GM23248 (cell line): ENCODE measurements at regions not wholly inside any gene's neighbourhood (a gene's known extent, or its start where the extent isn't known, plus 50 kb on each side); places are given as distances from the start of the nearest gene placed in this dataset.

Experiments
- EZH2 ChIP-seq: fragments of 200-600 bp; sonication (generic); IDR thresholded peaks from 2 replicates; pipeline ENCODE4 v1.6.1; 2018; ENCODE audit warnings: antibody characterized with exemption, mild to moderate bottlenecking; ENCODE audit not compliant: insufficient read depth, poor library complexity, severe bottlenecking
- EZH2phosphoT487 ChIP-seq: fragments of 200-600 bp; sonication (generic); IDR thresholded peaks from 2 replicates; pipeline ENCODE4 v1.6.1; 2018; ENCODE audit warnings: antibody characterized with exemption, moderate library complexity, mild to moderate bottlenecking, low read depth; ENCODE audit not compliant: insufficient read depth

DNA sequence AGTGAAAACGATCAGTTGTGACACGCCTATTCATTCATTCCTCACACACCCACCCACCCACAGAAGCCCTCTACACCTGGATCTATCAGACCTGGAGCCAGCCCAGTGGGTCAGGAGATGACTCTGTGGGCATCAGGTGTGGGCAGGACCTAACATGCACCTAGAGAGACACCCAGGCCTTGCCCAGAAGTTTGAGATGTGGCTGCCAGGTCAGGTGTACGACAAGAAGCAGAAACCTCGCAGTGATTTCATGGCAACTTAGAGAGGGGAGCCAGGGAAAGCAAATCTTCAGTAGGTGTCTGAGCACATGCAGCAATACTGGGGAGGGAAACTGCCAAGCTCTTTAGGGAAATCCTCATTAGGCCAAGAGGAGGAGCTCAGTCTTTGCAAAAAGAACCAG is 264.7 kb upstream of the ROPN1 start:
- TF ChIP-seq EZH2 = no peak
- no peak for TF ChIP-seq EZH2phosphoT487
